SKM-1 (cell line): ENCODE measurements at regions not wholly inside any gene's neighbourhood (a gene's known extent, or its start where the extent isn't known, plus 50 kb on each side); places are given as distances from the start of the nearest gene placed in this dataset.
"Not testable (repeated sequence)": the region's sequence is repeated elsewhere in the genome, so short reads cannot be mapped to it uniquely, and the experiment has no call there.

ENCODE experiments used
- DNase-seq: peaks from one replicate; lab custom pipeline; 2025; ENCODE audit not compliant: unreplicated experiment; lab: John Stamatoyannopoulos, UW

DNA sequence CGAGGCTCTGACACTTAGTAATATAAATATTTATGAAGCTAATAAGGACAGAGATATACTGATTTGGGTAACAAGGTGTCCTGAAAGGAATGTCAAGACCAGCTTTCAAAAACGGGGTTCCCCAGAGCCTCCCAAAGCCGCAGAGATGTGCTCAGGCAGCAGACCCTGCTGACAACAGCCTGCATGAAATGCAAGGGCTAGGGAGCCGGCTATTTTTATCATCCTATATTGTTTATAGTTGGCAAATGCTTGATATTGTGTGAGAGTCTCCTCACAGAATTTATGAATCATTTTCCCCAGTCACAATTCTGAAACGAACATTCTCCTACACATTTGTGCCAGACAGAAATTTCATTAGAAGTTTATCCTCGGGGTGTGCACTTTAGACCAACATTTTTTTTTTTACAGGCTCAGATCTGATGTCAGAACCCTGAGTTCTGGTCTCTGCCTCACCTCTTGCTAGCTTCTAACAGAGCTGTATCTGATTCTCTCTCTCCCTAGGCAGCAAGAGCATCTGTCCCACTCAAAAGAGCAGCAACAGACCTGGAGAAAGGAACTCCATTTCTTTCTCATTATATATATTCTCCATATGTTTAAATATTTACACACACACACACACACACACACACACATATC is 302.3 kb upstream of the PLD5 start:
- DNase-seq, result no peak

DNA sequence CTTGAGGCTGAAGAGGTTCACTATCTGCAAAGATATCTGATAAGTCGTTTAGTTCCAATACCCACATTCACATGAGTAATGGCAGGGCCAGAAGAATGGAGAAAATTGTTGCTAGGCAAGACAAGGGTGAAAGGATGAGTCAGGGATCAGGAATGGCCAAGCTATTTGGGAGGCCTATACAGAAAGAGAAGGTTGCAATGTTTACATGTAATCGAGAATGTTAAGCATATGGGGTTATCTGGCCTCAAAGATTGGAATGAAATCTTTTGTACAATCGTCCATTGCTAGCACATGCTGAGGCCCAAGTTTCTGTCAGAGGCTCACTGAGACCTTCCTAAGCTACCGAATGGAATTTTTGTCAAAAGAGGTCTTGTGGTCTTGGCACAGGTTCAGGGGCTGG is 299.9 kb upstream of the PLD5 start:
- no peak for DNase-seq

DNA sequence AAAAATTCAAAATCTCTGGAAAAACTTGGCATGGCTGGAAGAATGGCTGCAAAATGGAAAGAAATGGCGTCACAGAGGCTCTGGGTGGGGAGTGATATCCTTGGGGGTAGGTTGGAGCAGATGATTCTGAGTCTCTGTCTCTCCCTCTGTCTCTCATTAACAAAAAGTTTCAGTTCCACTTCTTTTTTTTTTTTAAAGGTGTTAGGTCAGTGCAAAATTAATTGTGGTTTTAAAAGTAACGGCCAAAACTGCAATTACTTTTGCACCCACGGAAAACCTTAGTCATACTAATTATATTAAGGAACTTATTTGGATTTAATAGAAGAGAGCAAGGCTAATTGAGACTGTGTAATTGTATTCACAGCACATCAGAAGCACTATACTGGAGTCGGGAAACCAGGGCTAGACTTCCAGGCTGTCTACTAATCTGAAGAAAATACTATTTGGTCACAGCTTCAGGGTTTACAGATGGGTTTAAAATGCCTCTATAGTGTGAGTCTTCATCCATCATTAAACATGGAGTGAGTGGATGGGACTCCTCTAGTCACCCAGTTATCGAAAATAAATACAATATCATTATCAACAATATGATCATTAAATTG is 289.1 kb upstream of the PLD5 start:
- no peak for DNase-seq

DNA sequence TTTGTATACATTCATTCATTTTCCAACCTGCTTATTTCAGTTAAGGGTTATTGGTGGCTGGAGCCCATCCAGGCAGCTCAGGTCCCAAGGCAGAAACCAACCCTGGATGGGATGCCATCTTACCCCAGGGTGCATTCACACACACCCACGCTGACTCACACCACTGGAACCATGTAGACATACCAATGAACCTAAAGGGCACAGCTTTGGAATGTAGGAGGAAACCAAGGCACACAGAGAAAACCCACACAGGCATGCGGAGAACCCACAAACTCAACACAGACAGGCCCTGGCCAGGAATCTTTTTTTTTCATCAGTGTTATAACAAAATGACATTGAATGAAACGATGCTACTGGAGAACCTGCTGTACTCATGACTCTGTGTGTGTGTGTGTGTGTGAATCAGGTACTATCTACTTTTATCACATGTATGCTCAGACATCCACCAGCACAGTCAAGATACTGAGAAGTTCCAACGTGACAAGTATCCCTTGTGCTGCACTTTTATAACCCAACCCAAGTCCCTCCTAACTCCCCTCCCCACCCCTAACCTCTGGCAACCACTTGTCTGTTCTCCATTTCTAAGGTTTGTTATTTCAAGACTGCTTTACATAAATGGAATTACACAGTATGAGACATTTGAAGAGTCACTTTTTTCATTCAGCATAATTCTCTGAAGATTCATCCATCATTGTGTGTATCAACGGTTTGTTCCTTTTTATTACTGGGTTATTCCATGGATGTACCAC is 286.8 kb upstream of the PLD5 start:
- DNase-seq, result no peak

DNA sequence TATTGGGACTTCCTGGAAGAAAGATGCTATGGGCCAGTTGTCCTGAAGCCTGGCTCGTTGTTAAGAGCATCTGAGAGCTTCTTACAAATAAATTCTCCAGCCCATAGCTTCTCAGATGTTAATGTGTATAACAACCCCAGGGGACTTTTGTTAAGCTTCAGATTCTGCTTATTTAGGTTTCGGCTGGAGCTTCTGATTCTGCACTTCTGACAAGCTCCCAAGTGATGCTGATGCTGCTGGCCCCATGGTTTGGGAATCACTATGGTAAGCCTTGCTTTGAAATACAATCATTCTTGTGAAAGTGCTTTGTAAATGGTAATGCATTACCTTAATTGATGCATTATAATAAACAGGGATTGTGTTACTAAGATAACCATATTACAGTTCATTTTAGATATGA is 281.8 kb upstream of the PLD5 start:
- DNase-seq, result no peak

DNA sequence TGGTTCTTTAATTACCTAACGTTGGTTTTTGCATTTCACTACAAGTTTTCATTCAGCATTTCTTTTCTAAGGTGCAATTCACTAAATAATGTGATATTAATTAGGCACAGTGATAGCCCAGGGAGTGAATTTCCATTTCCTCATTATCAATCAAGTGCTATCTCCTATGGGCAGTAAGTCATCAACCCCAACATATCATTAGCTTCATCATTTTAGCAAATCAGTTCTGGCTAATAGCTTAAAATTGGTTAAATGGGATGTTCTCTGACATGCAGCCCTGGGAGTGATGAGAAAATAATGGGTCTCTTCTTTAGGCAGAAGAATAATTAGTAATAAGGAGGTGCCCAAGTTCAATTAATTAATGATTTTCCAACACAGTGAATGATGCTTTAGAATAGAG is 280.9 kb upstream of the PLD5 start:
- not testable (repeated sequence) for DNase-seq

DNA sequence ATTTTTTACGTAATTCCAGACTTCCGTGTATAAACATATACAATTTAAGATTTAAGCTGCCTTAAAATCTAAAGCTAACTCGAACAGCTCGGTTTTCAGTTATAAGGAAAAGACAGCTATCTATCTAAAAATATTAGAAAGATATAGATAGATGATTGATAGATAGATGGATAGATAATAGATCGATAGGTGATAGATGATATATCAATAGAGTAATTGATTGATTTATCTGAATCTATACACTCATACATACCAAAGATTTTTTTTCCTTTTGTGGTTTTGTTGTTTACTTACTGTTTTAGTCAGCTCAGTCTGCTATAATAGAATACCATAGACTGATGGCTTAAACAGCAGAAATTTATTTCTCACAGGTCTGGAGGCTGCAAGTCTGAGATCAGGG is 278.5 kb upstream of the PLD5 start:
- no peak for DNase-seq

DNA sequence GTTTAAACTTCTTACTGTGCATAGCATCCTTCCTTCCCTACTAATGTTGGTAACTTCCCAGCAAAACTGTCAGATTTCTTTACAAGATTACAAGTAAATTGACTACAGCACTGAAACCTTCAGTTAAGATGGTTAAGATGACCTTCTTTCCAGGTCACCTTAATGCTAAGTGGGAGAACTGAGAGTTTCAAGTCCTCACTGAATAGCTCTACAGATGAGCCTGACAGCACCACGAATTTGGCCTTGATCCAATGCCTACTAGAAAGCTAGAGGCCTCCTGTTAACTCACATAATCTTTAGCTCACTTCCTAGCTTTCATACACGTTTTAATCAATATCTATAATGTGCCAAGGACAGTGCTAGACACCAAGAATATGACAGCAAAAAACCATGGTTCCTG is 276.0 kb upstream of the PLD5 start:
- DNase-seq, result no peak

DNA sequence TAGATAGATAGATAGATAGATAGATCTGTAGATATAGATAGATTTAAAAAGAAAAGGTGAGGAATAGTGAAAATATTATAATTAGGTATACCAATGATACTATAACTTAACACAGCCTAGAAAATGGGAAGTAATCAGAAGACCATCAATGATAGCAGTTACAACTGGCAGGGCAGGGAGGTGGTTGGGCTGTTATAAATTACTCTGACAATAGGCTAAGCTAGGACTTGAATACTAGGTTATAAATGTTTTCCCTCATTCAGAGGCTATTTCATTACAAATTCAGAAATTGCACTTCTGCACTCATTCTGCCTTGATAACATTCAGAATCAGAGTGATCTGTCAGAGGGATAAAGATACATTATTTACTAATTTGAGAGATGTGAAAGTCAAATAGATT is 273.4 kb upstream of the PLD5 start:
- no peak for DNase-seq

DNA sequence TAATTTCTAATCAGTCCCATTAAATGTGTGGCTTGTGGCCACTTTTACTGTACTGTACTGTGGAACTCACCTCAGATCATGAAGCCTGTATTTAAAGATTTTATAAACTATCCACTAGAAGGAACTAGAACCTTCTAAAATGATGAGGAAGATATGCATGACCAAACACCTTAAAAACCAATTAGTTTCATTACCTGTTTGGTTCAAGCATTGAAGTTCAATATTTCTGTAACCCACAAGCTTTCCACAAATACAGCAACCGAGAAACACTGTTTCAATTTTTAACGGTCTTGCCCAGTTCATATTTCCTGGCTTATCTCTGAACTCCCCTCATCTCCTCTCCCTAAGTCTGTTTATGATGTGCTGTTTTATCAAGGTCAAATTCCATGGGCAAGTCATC is 264.3 kb upstream of the PLD5 start:
- no peak for DNase-seq

DNA sequence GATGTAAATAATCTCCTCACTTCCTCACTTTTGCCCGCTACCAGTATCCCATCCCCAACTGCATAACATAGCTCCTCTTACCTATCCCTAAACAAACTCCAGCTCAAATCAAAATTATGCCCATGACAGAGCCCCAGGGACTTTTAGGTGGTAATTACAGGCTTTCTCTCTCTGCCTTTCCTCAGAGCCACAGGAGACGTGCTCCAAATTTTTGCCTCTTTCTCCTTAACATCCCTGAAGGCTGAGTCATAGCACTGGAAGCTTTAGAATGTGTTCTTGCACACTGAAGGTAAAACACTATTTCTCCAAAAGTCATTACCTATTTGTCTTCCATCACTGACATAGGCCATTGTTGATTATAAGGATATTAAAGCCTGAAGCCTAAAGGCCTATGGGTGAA is 263.5 kb upstream of the PLD5 start:
- no peak for DNase-seq

DNA sequence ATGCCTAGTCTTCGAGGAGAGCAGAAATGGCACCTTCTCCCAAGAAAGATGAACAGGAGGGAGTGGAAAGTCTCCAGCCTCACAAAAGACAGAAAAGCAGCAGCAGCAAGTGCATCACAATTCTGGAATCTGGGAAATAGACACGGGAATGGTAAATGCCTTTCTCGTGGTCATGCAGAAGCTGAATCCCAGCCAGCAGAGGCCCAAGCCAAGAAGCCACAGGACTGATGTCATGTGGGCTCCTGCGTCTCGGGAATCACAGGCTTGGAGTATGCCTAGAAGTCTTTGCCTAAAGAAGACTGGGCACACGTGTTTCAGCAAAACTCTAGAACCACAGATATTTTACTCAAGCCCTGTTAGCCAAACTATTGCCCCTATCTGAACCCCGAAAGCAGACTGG is 260.3 kb upstream of the PLD5 start:
- no peak for DNase-seq

DNA sequence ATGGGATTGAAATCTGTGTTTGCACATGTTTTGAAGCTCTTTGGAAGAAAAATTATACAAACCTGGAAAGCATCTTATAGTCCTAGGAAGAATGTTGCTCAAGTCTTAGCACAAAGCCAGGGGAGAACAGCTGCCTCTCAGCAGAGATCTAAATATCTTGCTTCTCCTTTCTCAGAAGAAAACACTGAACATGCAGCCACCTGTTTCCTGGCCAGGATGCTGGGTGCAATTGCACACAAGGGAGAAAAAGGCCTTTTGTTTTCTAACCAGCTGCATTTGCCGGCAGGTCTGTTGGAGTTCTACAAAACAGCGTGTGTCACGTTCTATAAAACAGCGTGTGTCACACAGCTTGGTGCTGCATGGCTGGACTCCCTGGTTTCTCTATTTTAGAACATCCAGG is 259.6 kb upstream of the PLD5 start:
- no peak for DNase-seq

DNA sequence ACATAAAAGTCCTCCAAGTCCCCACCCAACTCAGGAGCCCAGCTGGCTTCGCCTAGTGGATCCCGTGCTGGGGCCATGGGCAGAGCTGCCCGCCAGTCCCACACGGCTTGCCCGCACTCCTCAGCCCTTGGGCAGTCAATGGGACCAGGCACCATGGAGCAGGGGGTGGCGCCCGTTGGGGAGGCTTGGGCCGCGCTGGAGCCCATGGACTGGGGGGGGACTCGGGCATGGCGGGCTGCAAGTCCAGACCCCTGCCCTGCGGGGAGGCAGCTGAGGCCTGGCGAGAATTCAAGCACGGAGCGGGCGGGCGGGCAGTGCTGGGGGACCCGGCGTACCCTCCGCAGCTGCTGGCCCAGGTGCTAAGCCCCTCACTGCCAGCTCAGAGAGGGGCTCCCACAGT is 249.8 kb upstream of the PLD5 start:
- DNase-seq, result no peak

DNA sequence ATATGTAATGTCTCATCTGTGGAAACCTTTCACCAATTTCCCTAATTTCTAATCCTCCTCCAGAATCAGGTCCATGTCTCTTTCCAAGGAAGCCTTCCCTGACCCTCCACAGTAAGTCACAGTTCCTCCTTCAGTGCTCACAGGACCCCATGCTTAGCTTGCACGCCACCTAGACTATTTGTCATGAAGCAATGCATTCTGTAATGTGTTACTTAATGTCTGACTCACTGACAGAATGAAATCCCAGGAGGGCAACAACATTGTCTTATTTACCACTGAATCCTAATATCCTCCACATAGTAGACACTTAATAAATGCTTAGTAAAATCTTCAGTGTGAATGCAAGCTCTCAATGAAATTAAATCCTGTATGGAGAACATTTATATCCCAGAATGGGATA is 245.9 kb upstream of the PLD5 start:
- no peak for DNase-seq

DNA sequence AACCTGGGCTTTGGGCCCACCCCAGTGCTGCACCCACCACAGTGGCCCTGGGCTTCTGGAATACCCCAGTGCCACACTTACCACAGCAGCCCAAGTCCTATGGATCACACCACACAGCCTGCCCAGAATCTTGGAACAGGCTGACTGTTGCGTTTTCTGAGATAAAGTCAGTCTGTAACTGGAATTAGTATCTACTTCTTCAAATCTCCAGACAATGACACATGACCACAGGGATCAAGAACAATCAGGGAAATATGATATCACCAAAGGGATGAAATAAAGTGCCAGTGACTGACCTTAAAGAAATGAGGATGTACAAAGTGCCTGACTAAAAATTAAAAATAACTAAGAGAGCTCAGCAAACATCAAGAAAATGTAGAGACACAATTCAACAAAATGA is 239.7 kb upstream of the PLD5 start:
- DNase-seq, result no peak

DNA sequence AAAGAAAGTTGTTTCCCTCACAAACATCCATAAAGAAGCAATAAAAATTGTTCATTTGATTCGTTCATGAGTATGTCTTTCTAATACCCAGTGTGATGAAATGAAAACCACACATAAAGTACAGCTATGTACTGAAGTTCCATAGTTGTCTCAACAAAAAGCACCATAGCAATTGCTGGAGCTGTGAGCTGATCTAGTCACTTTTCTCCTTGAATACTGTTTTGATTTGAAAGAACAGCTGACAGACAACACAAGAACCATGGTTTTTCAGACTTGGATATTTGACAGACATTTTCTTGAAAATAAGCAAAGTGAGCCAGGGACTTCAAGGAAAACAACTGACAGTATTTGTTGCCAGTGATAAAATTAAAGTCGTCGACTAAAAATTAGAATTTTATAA is 237.1 kb upstream of the PLD5 start:
- DNase-seq, result no peak

DNA sequence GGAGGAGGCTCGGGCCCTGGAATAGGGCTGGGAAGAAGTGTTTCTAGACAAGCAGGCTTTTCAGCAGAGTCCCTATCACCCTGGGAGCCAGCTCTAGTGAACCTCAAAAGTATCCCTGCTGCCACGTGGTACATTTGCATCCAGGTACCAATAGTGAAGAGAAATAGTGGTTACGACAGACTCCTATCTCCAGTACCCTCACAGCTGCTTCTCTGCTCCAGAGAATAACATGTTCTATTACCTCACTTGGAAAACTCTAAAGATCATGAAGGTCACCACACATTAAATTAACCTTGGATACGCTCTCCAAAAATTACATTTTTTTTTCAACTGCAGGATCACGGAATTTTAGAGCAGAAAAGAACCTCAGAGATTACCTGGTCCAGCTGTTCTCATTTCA is 230.4 kb upstream of the PLD5 start:
- DNase-seq, result no peak

DNA sequence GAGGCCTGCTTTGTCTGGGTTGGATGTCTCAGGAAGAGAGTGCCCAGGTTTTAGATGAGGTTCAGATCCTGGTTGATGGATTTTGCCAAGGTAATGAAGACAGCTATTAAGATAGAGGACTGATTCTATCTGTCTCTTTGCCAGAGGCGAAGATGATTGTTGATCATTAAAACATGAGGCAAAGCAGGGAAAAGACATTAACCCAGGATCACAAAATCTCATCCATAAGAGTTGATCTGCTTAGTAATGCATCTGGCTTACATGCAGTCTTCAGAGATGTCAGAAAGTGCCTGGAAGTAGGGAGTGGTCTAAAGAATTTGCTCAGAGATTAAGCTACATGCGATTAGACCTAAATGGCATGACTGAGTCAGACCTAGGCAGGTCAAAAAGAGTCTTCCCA is 229.6 kb upstream of the PLD5 start:
- no peak for DNase-seq

DNA sequence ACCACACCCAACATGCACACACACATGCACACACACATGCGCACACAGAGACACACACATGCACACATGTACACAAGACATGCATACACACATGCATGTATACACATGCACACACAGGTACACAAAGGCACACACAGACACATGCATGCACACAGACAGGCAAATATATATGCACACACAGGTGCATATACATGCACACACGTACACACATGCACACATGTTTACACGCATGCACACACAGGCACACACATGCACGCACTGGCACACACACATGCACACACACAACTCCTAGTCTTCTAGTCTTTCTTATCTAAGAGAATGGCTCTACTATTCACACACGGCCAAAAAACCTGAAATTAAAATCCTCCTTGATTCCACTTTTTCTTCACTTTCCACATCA is 222.7 kb upstream of the PLD5 start:
- no peak for DNase-seq

DNA sequence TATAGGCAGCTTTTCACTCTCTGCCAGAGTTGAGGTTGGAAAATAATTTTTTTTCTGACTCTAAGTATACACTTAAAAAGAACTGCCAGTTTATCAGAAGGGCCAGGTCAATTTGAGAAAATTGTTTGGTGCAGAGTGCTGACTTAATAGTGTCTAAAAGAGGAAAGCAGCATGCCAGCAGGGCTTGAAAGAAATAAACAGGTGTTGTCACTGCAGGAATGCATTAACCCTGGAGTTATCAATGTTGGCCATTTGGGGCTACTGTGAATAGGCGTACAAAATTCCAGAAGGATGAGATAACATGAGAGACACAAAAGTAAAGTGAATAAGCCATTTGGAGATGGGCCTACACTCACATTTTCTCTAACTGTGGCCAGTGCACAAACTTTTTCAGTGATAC is 220.6 kb upstream of the PLD5 start:
- no peak for DNase-seq

DNA sequence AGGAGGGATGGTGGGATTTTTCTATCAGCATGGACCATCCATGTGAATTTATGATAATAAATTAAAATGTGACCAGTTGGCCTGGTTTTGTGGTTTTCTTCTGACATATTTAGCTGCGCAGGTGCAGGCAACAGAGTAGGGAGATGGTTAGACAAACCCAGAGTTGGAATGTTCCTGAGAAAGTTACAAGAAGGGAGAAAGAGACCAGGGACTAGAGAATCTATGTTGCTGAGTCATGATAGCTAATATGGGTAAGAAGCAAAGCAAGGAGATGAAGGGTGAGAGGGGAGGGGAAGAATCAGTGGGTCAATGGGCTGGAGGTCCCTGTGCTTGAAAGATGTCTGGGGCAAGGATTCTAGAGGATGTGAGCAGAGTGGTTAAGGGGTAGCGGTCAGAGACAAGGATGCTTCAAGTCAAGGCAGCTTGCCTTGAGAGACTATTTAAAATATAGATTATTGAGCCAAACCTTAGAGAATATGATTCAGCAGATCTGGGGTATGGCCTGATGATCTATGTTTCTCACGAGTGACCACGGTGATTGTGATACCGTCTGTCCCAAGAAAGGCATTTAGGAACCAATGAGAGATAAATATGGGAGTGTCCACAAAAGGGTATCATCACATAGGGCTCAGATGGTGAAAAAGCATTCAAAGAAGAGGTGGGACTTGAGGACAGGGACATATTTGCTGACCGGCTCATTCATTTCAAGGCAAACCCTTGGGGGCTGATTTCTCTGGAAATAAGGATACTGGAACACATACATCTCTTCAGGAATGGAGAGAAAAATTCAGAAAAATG is 219.7 kb upstream of the PLD5 start:
- DNase-seq, result no peak
